Keratinocyte (primary cell): ENCODE measurements at regions not wholly inside any gene's neighbourhood (a gene's known extent, or its start where the extent isn't known, plus 50 kb on each side); places are given as distances from the start of the nearest gene placed in this dataset.

Source experiments
- DNase-seq: peaks from one replicate; pipeline ENCODE4 v3.0.0-alpha.2; 2011; ENCODE audit warnings: low read depth, missing footprints, low spot score
- FAIRE-seq: peaks from 2 replicates; lab custom pipeline; 2011; peaks lifted over from hg19 to GRCh38; lab: Jason Lieb, UNC
- H2AFZ ChIP-seq: 2 replicates; pipeline ENCODE4 v1.6.0; 2012; ENCODE audit warnings: low read length, control low read depth, inconsistent platforms; ENCODE audit not compliant: control insufficient read depth
- H3K27ac ChIP-seq: 2 replicates; pipeline ENCODE4 v1.5.1; 2011; ENCODE audit warnings: low read length; ENCODE audit not compliant: control insufficient read depth, insufficient read depth
- H3K27me3 ChIP-seq: 3 replicates; pipeline ENCODE4 v1.6.0; 2011; ENCODE audit warnings: low read length; ENCODE audit not compliant: control insufficient read depth, insufficient read depth; ENCODE audit errors: extremely low read depth
- H3K36me3 ChIP-seq, 2 experiments: 2 replicates in 1 of 2; 3 replicates in 1 of 2; pipeline ENCODE4 v1.5.1; 2011; ENCODE audit warnings: low read length in 2 of 2, mild to moderate bottlenecking in 1 of 2; ENCODE audit not compliant: control insufficient read depth in 2 of 2, insufficient read depth in 2 of 2; ENCODE audit errors: extremely low read depth in 1 of 2
- H3K4me1 ChIP-seq: 3 replicates; pipeline ENCODE4 v1.5.1; 2011; ENCODE audit warnings: low read length; ENCODE audit not compliant: control insufficient read depth, insufficient read depth; ENCODE audit errors: extremely low read depth
- H3K4me2 ChIP-seq: 3 replicates; pipeline ENCODE4 v1.6.0; 2011; ENCODE audit warnings: low read depth, low read length; ENCODE audit not compliant: control insufficient read depth, insufficient read depth; ENCODE audit errors: extremely low read depth
- H3K4me3 ChIP-seq, 3 experiments: fragments of 200-600 bp in 1 of 3; sonication (generic) in 1 of 3; 2 replicates in 2 of 3; 3 replicates in 1 of 3; pipeline ENCODE4 v1.5.1; 2011 to 2016; ENCODE audit warnings: low read length in 3 of 3, mild to moderate bottlenecking in 3 of 3, control low read depth in 2 of 3, inconsistent platforms in 1 of 3, low read depth in 1 of 3, mixed read lengths in 1 of 3, mixed run types in 1 of 3, moderate library complexity in 1 of 3; ENCODE audit not compliant: control insufficient read depth in 2 of 3, insufficient read depth in 2 of 3; ENCODE audit errors: extremely low read depth in 1 of 3
- H3K79me2 ChIP-seq: 2 replicates; pipeline ENCODE4 v1.6.0; 2012; ENCODE audit warnings: low read length; ENCODE audit not compliant: control insufficient read depth, insufficient read depth
- H3K9ac ChIP-seq: 3 replicates; pipeline ENCODE4 v1.6.0; 2011; ENCODE audit warnings: low read length; ENCODE audit not compliant: control insufficient read depth, insufficient read depth; ENCODE audit errors: extremely low read depth
- H3K9me1 ChIP-seq: 3 replicates; pipeline ENCODE4 v1.6.0; 2011; ENCODE audit warnings: low read length; ENCODE audit not compliant: control insufficient read depth, insufficient read depth; ENCODE audit errors: extremely low read depth
- H3K9me3 ChIP-seq: 2 replicates; pipeline ENCODE4 v1.5.1; 2012; ENCODE audit warnings: low read depth, low read length; ENCODE audit not compliant: control insufficient read depth
- H4K20me1 ChIP-seq: 3 replicates; pipeline ENCODE4 v1.6.0; 2011; ENCODE audit warnings: low read length; ENCODE audit not compliant: control insufficient read depth, insufficient read depth; ENCODE audit errors: extremely low read depth
- EZH2 ChIP-seq: IDR thresholded peaks from one replicate; pipeline ENCODE4 v1.6.1; 2012; ENCODE audit warnings: inconsistent platforms, mild to moderate bottlenecking, low read length, moderate library complexity
- dilution Hi-C: fragments of 300-500 bp; cut with MboI; formaldehyde crosslinking; loops from one replicate; pipeline ENCODE4 v1.7.0; 2020; ENCODE audit warnings: low sequenced_read_pairs; ENCODE audit not compliant: extremely low pct_ligation_motif_present
- TF ChIP-seq, protein P1 (sequence below), 3 experiments: IDR thresholded peaks in 1 of 3; conservative IDR thresholded peaks in 1 of 3; optimal IDR thresholded peaks in 1 of 3; 2 replicates in 2 of 3; 3 replicates in 1 of 3; pipeline versions ENCODE3 to v1.5.1; 2011; ENCODE audit warnings: low read length in 3 of 3, mild to moderate bottlenecking in 3 of 3, moderate library complexity in 2 of 3, control low read depth in 1 of 3, inconsistent platforms in 1 of 3; ENCODE audit not compliant: insufficient read depth in 2 of 3; ENCODE audit errors: extremely low read depth in 1 of 3

DNA sequence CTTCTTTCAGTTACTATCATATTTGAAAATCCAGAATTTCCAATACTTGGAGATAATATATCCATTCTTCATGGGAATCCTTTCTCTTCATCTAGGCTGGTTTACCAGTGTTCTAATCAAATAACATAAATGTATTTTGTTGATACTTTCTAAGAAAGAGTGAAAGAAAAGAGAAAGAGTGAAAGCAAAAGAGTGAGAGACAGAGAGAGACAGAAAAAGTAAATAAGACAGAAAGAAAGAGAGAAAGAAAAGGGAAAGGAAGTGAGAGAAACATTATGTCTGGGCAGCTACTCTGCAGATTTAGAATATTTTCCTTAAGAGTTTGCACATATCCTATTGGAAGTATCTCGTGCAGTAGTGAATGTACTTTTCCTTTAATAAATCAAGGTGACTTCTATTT, 781.0 kb upstream of the GJE1 start:
- H3K9ac ChIP-seq = no peak overlapping the region
- dilution Hi-C loops = no loop called here
- H3K4me1 ChIP-seq = no peaks in the 10 kb centered on the region
- DNase-seq = no peak
- H3K4me2 ChIP-seq = no peak overlapping the region
- no peak overlapping the region for H2AFZ ChIP-seq
- H3K27ac ChIP-seq = no peak overlapping the region
- no peak overlapping the region for H3K4me3 ChIP-seq
- no peaks in the 10 kb centered on the region for H3K79me2 ChIP-seq
- H3K27me3 ChIP-seq = no peaks in the 10 kb centered on the region
- no peak for FAIRE-seq
- H4K20me1 ChIP-seq = no peaks in the 10 kb centered on the region
- TF ChIP-seq, protein P1, sequence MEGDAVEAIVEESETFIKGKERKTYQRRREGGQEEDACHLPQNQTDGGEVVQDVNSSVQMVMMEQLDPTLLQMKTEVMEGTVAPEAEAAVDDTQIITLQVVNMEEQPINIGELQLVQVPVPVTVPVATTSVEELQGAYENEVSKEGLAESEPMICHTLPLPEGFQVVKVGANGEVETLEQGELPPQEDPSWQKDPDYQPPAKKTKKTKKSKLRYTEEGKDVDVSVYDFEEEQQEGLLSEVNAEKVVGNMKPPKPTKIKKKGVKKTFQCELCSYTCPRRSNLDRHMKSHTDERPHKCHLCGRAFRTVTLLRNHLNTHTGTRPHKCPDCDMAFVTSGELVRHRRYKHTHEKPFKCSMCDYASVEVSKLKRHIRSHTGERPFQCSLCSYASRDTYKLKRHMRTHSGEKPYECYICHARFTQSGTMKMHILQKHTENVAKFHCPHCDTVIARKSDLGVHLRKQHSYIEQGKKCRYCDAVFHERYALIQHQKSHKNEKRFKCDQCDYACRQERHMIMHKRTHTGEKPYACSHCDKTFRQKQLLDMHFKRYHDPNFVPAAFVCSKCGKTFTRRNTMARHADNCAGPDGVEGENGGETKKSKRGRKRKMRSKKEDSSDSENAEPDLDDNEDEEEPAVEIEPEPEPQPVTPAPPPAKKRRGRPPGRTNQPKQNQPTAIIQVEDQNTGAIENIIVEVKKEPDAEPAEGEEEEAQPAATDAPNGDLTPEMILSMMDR (optimal IDR thresholded peaks at IDR 0.05 in 1 of 3, IDR thresholded peaks at IDR 0.05 in 1 of 3, conservative IDR thresholded peaks at IDR 0.05 in 1 of 3; ENCODE audit: extremely low read depth in 1 of 3, insufficient read depth in 2 of 3, low read length in 3 of 3) = no peak
- no peak for TF ChIP-seq EZH2
- H3K9me1 ChIP-seq = no peaks in the 10 kb centered on the region
- H3K9me3 ChIP-seq = no peaks in the 10 kb centered on the region
- no peaks in the 10 kb centered on the region for H3K36me3 ChIP-seq

DNA sequence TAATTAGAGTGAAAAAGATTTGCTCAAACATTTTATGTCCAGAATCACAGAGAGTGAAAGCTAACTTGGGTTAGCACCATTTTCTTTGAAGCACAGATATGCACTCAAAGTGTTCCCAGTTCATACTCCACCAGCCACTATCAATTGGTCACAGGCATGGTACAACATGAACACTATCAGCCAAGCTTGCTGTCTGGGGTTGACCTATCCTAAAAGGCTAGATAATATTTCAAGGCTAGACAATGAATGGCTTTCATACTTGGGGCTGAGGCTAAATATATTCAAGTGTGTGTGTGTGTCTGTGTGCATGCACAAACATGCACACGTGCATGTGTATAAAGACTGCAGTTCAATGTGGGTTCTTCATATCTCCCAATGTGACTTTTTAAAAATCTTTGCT, 783.0 kb upstream of the GJE1 start:
- Histone ChIP-seq H3K27ac (no peak overlapping the region), H3K27me3 (no peaks in the 10 kb centered on the region), H3K4me3 (no peak overlapping the region), H3K9ac (no peak overlapping the region), H3K9me3 (no peaks in the 10 kb centered on the region), H3K4me2 (no peak overlapping the region), H3K79me2 (no peaks in the 10 kb centered on the region), H3K36me3 (no peaks in the 10 kb centered on the region), H3K9me1 (no peaks in the 10 kb centered on the region), H4K20me1 (no peaks in the 10 kb centered on the region), H2AFZ (no peak overlapping the region), H3K4me1 (no peaks in the 10 kb centered on the region)
- FAIRE-seq (no peak), DNase-seq (no peak)
- dilution Hi-C loops = no loop called here
- TF ChIP-seq, protein P1 (optimal IDR thresholded peaks at IDR 0.05 in 1 of 3, IDR thresholded peaks at IDR 0.05 in 1 of 3, conservative IDR thresholded peaks at IDR 0.05 in 1 of 3; ENCODE audit: extremely low read depth in 1 of 3, insufficient read depth in 2 of 3, low read length in 3 of 3) = no peak
- TF ChIP-seq EZH2 = no peak
